ENCODE measurements at regions not wholly inside any gene's neighbourhood (a gene's known extent, or its start where the extent isn't known, plus 50 kb on each side); places are given as distances from the start of the nearest gene placed in this dataset.

DNA sequence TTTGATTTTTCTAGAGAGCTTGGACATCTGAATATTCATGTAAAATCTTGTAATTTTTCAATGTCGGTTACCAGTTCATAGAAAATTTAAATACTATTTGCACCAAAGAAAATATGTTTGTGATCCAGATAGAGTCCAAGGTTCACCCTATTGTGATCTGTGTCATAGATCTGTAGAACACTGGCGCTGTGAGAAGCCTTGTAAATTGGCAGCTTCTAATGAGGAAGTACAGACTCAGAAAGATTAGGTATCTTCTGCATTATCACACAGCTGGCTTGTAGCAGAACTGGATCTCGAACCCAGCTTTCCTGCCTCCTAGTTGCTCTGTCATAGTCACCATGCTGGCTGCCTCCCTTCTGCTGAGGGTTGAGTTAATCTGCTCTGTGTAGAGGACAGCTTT is 106.5 kb upstream of the PAK3 start:
- Histone ChIP-seq H2AFZ (replicated peaks; ENCODE audit: low read length, poor library complexity) (no peak overlapping the region), H3K4me1 (ENCODE audit: control insufficient read depth, insufficient read depth, low read length) (no peaks in the 10 kb centered on the region), H3K4me3 (ENCODE audit: insufficient read depth, low read depth, low read length) (no peak overlapping the region), H2AK9ac (replicated peaks; ENCODE audit: low read depth, low read length, poor library complexity) (no peak overlapping the region), H3K23ac (ENCODE audit: low read depth, low read length) (no peak overlapping the region), H4K8ac (ENCODE audit: low read depth in 2 of 2, low read length in 2 of 2) (no peak overlapping the region), H2AK5ac (ENCODE audit: low read depth, low read length) (no peak overlapping the region), H3K18ac (ENCODE audit: low read depth, low read length) (no peak overlapping the region), H3K9me3 (ENCODE audit: control insufficient read depth, insufficient read depth, low read length) (no peaks in the 10 kb centered on the region), H3K27me3 (ENCODE audit: control insufficient read depth, insufficient read depth, low read length) (peaks cover 13% of the 10 kb centered on the region), H3K27ac (ENCODE audit: insufficient read depth, low read length) (no peak overlapping the region), H4K91ac (ENCODE audit: insufficient read depth, low read depth, low read length) (no peak overlapping the region), H3K9ac (ENCODE audit: low read depth, low read length) (no peak overlapping the region), H3K9me1 (ENCODE audit: insufficient read depth, low read length) (no peaks in the 10 kb centered on the region), H3K36me3 (ENCODE audit: control insufficient read depth, insufficient read depth, low read length) (no peaks in the 10 kb centered on the region), H4K5ac (ENCODE audit: low read depth, low read length) (no peak overlapping the region), H3K56ac (ENCODE audit: extremely low read depth, insufficient read depth, low read length) (no peak overlapping the region), H3K79me1 (ENCODE audit: low read depth in 1 of 2, low read length in 2 of 2) (no peaks in the 10 kb centered on the region), H2BK5ac (ENCODE audit: low read depth, low read length, poor library complexity, severe bottlenecking) (no peak overlapping the region), H2BK120ac (ENCODE audit: low read depth, low read length) (no peak overlapping the region), H2BK15ac (ENCODE audit: low read depth, low read length) (no peak overlapping the region), H2BK20ac (ENCODE audit: low read depth, low read length) (no peak overlapping the region), H3K4ac (ENCODE audit: low read depth, low read length) (no peak overlapping the region), H4K20me1 (ENCODE audit: insufficient read depth, low read length) (no peaks in the 10 kb centered on the region), H3K14ac (replicated peaks; ENCODE audit: low read depth, low read length) (no peak overlapping the region), H3K4me2 (ENCODE audit: low read depth, low read length) (no peak overlapping the region)
- CTCF ChIA-PET: no interaction called here
- dilution Hi-C loops (cut with HindIII; ENCODE audit: low sequenced_read_pairs, unreplicated experiment): no loop called here
- no TSS peak for BruUV-seq (replicated peaks)
- in situ Hi-C loops (cut with MboI; ENCODE audit: low sequenced_read_pairs): no loop called here
- POLR2A ChIA-PET (ENCODE audit: unreplicated experiment): no interaction called here
- ATAC-seq (ENCODE audit: low read depth) (no peak), DNase-seq (no peak)
- intact Hi-C loops (cut with micrococcal nuclease): no loop called here
- WGBS, 2 experiments (ENCODE audit: extremely low coverage in 2 of 2, insufficient read length in 1 of 2): 33% methylated on average over 1 of the region's 3 CpGs; no CpG with 5 or more reads in 1 of the 2 experiments
- TF ChIP-seq SMC3 (IDR thresholded peaks at IDR 0.05; ENCODE audit: low read depth, low read length): no peak
- TF ChIP-seq RFX5 (IDR thresholded peaks at IDR 0.05; ENCODE audit: low read depth, low read length): no peak
- TF ChIP-seq POLR2A (IDR thresholded peaks at IDR 0.05; ENCODE audit: low read depth, low read length): no peak
- TF ChIP-seq RCOR1 (IDR thresholded peaks at IDR 0.05; ENCODE audit: insufficient replicate concordance, low read length): no peak
- no peak for TF ChIP-seq FOS (IDR thresholded peaks at IDR 0.05; ENCODE audit: low read depth, low read length)
- TF ChIP-seq BHLHE40 (IDR thresholded peaks at IDR 0.05; ENCODE audit: low read depth, low read length): no peak
- TF ChIP-seq MAZ (IDR thresholded peaks at IDR 0.05; ENCODE audit: borderline replicate concordance, low read depth, low read length): no peak
- TF ChIP-seq, protein P1, sequence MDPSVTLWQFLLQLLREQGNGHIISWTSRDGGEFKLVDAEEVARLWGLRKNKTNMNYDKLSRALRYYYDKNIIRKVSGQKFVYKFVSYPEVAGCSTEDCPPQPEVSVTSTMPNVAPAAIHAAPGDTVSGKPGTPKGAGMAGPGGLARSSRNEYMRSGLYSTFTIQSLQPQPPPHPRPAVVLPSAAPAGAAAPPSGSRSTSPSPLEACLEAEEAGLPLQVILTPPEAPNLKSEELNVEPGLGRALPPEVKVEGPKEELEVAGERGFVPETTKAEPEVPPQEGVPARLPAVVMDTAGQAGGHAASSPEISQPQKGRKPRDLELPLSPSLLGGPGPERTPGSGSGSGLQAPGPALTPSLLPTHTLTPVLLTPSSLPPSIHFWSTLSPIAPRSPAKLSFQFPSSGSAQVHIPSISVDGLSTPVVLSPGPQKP (IDR thresholded peaks at IDR 0.05; ENCODE audit: borderline replicate concordance, low read depth, low read length): no peak
- no peak for TF ChIP-seq MAFK (IDR thresholded peaks at IDR 0.05; ENCODE audit: low read depth, low read length)
- TF ChIP-seq CHD1 (IDR thresholded peaks at IDR 0.05; ENCODE audit: low read depth, low read length): no peak
- TF ChIP-seq CEBPB (IDR thresholded peaks at IDR 0.05; ENCODE audit: low read depth, low read length): no peak
- TF ChIP-seq NFE2L2 (IDR thresholded peaks at IDR 0.05; ENCODE audit: low read depth, low read length): no peak
- TF ChIP-seq, protein P2, sequence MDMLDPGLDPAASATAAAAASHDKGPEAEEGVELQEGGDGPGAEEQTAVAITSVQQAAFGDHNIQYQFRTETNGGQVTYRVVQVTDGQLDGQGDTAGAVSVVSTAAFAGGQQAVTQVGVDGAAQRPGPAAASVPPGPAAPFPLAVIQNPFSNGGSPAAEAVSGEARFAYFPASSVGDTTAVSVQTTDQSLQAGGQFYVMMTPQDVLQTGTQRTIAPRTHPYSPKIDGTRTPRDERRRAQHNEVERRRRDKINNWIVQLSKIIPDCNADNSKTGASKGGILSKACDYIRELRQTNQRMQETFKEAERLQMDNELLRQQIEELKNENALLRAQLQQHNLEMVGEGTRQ (IDR thresholded peaks at IDR 0.05; ENCODE audit: low read depth, low read length): no peak
- TF ChIP-seq, protein P3, sequence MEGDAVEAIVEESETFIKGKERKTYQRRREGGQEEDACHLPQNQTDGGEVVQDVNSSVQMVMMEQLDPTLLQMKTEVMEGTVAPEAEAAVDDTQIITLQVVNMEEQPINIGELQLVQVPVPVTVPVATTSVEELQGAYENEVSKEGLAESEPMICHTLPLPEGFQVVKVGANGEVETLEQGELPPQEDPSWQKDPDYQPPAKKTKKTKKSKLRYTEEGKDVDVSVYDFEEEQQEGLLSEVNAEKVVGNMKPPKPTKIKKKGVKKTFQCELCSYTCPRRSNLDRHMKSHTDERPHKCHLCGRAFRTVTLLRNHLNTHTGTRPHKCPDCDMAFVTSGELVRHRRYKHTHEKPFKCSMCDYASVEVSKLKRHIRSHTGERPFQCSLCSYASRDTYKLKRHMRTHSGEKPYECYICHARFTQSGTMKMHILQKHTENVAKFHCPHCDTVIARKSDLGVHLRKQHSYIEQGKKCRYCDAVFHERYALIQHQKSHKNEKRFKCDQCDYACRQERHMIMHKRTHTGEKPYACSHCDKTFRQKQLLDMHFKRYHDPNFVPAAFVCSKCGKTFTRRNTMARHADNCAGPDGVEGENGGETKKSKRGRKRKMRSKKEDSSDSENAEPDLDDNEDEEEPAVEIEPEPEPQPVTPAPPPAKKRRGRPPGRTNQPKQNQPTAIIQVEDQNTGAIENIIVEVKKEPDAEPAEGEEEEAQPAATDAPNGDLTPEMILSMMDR (conservative IDR thresholded peaks at IDR 0.05; ENCODE audit: low read depth, low read length): no peak
- TF ChIP-seq MXI1 (IDR thresholded peaks at IDR 0.05; ENCODE audit: borderline replicate concordance, low read depth, low read length): no peak
- TF ChIP-seq RAD21 (IDR thresholded peaks at IDR 0.05; ENCODE audit: low read length): no peak
